ENCODE measurements at regions not wholly inside any gene's neighbourhood (a gene's known extent, or its start where the extent isn't known, plus 50 kb on each side); places are given as distances from the start of the nearest gene placed in this dataset.
"Not testable (repeated sequence)": the region's sequence is repeated elsewhere in the genome, so short reads cannot be mapped to it uniquely, and the experiment has no call there.

- no peak for DNase-seq (ENCODE audit: low read depth, low spot score)
- H3K4me3 ChIP-seq (ENCODE audit: low read length), result no peak overlapping the region
Measured at GRCh38 chr3:139130390-139131140, 85.9 kb upstream of the PRR23C start.

- H3K4me3 ChIP-seq (ENCODE audit: low read length), result no peak overlapping the region
- no peak for DNase-seq (ENCODE audit: low read depth, low spot score)
Measured at GRCh38 chr3:139131951-139132350, 87.3 kb upstream of the PRR23C start.

- H3K4me3 ChIP-seq (ENCODE audit: low read length), result no peak overlapping the region
- DNase-seq (ENCODE audit: low read depth, low spot score), result no peak
Measured at GRCh38 chr3:139132976-139133375, 88.3 kb upstream of the PRR23C start.

GRCh38 chr3:139134678-139135372, 90.1 kb upstream of the PRR23C start:
- H3K4me3 ChIP-seq (ENCODE audit: low read length), result no peak overlapping the region
- DNase-seq (ENCODE audit: low read depth, low spot score), result no peak

GRCh38 chr3:139135657-139136056, 91.0 kb upstream of the PRR23C start:
- no peak overlapping the region for H3K4me3 ChIP-seq (ENCODE audit: low read length)
- no peak for DNase-seq (ENCODE audit: low read depth, low spot score)

GRCh38 chr3:139136469-139137202, 91.9 kb upstream of the PRR23C start:
- no peak overlapping the region for H3K4me3 ChIP-seq (ENCODE audit: low read length)
- DNase-seq (ENCODE audit: low read depth, low spot score), result no peak

GRCh38 chr3:139140553-139140952, 95.9 kb upstream of the PRR23C start:
- H3K4me3 ChIP-seq (ENCODE audit: low read length), result no peak overlapping the region
- no peak for DNase-seq (ENCODE audit: low read depth, low spot score)

- DNase-seq (ENCODE audit: low read depth, low spot score); H3K4me3 ChIP-seq (ENCODE audit: low read length): not testable (repeated sequence)
Measured at GRCh38 chr3:139145980-139146379, 101.3 kb upstream of the PRR23C start.

- no peak for DNase-seq (ENCODE audit: low read depth, low spot score)
- H3K4me3 ChIP-seq (ENCODE audit: low read length), result no peak overlapping the region
Measured at GRCh38 chr3:139151530-139151929, 106.8 kb upstream of the PRR23C start.

GRCh38 chr3:139153434-139153833, 108.7 kb upstream of the PRR23C start:
- not testable (repeated sequence) for DNase-seq (ENCODE audit: low read depth, low spot score); H3K4me3 ChIP-seq (ENCODE audit: low read length)

GRCh38 chr3:139157161-139157932, 112.7 kb upstream of the PRR23C start:
- H3K4me3 ChIP-seq (ENCODE audit: low read length), result no peak overlapping the region
- DNase-seq (ENCODE audit: low read depth, low spot score), result no peak

- H3K4me3 ChIP-seq (ENCODE audit: low read length), result no peak overlapping the region
- DNase-seq (ENCODE audit: low read depth, low spot score), result no peak
Measured at GRCh38 chr3:139159356-139159755, 114.7 kb upstream of the PRR23C start.

GRCh38 chr3:139173372-139174108, 128.8 kb upstream of the PRR23C start:
- no peak for DNase-seq (ENCODE audit: low read depth, low spot score)
- H3K4me3 ChIP-seq (ENCODE audit: low read length), result no peak overlapping the region

GRCh38 chr3:139180489-139180888, 135.8 kb upstream of the PRR23C start:
- no peak for DNase-seq (ENCODE audit: low read depth, low spot score)

GRCh38 chr3:139182143-139182542, 137.5 kb upstream of the PRR23C start:
- DNase-seq (ENCODE audit: low read depth, low spot score), result no peak
- H3K4me3 ChIP-seq (ENCODE audit: low read length), result no peak overlapping the region

More at GRCh38 chr3:139180489-139180888, 135.8 kb upstream of the PRR23C start:
- no peak overlapping the region for H3K4me3 ChIP-seq (ENCODE audit: low read length)

- DNase-seq (ENCODE audit: low read depth, low spot score), result no peak
- no peak overlapping the region for H3K4me3 ChIP-seq (ENCODE audit: low read length)
Measured at GRCh38 chr3:139182598-139182997, 137.9 kb upstream of the PRR23C start.

GRCh38 chr3:139185527-139185926, 140.8 kb upstream of the PRR23C start:
- H3K4me3 ChIP-seq (ENCODE audit: low read length), result no peak overlapping the region
- no peak for DNase-seq (ENCODE audit: low read depth, low spot score)

GRCh38 chr3:139187154-139187553, 142.5 kb upstream of the PRR23C start:
- no peak for DNase-seq (ENCODE audit: low read depth, low spot score)
- no peak overlapping the region for H3K4me3 ChIP-seq (ENCODE audit: low read length)

- no peak overlapping the region for H3K4me3 ChIP-seq (ENCODE audit: low read length)
- DNase-seq (ENCODE audit: low read depth, low spot score), result no peak
Measured at GRCh38 chr3:139187648-139188047, 143.0 kb upstream of the PRR23C start.
